Endothelial cell of umbilical vein (primary cell): ENCODE measurements at regions not wholly inside any gene's neighbourhood (a gene's known extent, or its start where the extent isn't known, plus 50 kb on each side); places are given as distances from the start of the nearest gene placed in this dataset.

ENCODE experiments used
- CTCF ChIP-seq, 2 donors: IDR thresholded peaks; 1 replicate in 1 of 2; 2 replicates in 1 of 2; pipeline ENCODE4 v1.5.1; 2011; ENCODE audit warnings: low read length in 2 of 2, mild to moderate bottlenecking in 2 of 2, moderate library complexity in 2 of 2, control low read depth in 1 of 2, inconsistent platforms in 1 of 2, low read depth in 1 of 2; ENCODE audit not compliant: insufficient read depth in 1 of 2; ENCODE audit errors: extremely low read depth in 1 of 2
- FOS ChIP-seq: IDR thresholded peaks from 2 replicates; pipeline ENCODE4 v1.6.1; 2011; ENCODE audit warnings: mild to moderate bottlenecking, low read length, moderate library complexity, borderline replicate concordance; ENCODE audit not compliant: insufficient read depth
- MAX ChIP-seq: IDR thresholded peaks from 2 replicates; pipeline ENCODE4 v1.6.1; 2011; ENCODE audit not compliant: insufficient read depth, insufficient read length

- no peak for TF ChIP-seq CTCF (IDR thresholded peaks at IDR 0.05; ENCODE audit: extremely low read depth in 1 of 2, insufficient read depth in 1 of 2, low read depth in 1 of 2, low read length in 2 of 2)
- TF ChIP-seq MAX = no peak
- peak; percentile 54 for TF ChIP-seq FOS
Measured at GRCh38 chr2:144099780-144100377, 420.0 kb downstream of the ZEB2 start.
